K562 (cell line): ENCODE measurements at regions not wholly inside any gene's neighbourhood (a gene's known extent, or its start where the extent isn't known, plus 50 kb on each side); places are given as distances from the start of the nearest gene placed in this dataset.

Experiments
- ATAC-seq: fragments of 200-7000 bp; cut with Tn5 transposase; 3 replicates; pipeline ENCODE4 v1.9.1; 2020; ENCODE audit warnings: moderate library complexity
- BruUV-seq: library from RNA; stranded (reverse); fragments of 400-500 nt; replicated peaks from 2 replicates; lab custom pipeline; 2021; lab: Mats Ljungman, UMichigan
- CTCF ChIA-PET: fragments of 300-600 bp; formaldehyde crosslinking; extraction: SDS; loops from one replicate; lab custom pipeline; 2021; ENCODE audit warnings: low intra/inter-chr PET ratio; lab: Yijun Ruan, JAX
- POLR2A ChIA-PET: fragments of 300-600, 350-650 bp; sonication (Branson Sonifier 250); formaldehyde crosslinking; extraction: SDS; loops from one replicate; lab custom pipeline; 2021; ENCODE audit warnings: antibody characterized with exemption, inconsistent platforms; lab: Yijun Ruan, JAX
- DNase-seq, 4 experiments: peaks; one replicate each; pipeline versions ENCODE4 v3.0.0 to v3.0.0-alpha.2; 2011 to 2018; ENCODE audit warnings: low spot score in 3 of 4, mixed read lengths in 3 of 4; ENCODE audit errors: extremely low read depth in 1 of 4
- FAIRE-seq: peaks from 2 replicates; lab custom pipeline; 2011; peaks lifted over from hg19 to GRCh38; lab: Jason Lieb, UNC
- H2AFZ ChIP-seq: 2 replicates; pipeline ENCODE4 v1.6.0; 2011; ENCODE audit warnings: low read depth, low read length, control low read depth, inconsistent platforms
- H3K27ac ChIP-seq: fragments of 200-600 bp; 3 replicates; pipeline ENCODE4 v1.8.0; 2011; ENCODE audit warnings: low read depth, mild to moderate bottlenecking, control low read depth, inconsistent platforms, low read length, moderate library complexity, mixed read lengths; ENCODE audit errors: extremely low read depth
- H3K27me3 ChIP-seq, 2 experiments: fragments of 300-600 bp in 1 of 2; 2 replicates in 1 of 2; 3 replicates in 1 of 2; pipeline versions ENCODE4 v1.6.0 to v1.8.0; 2011; ENCODE audit warnings: inconsistent platforms in 2 of 2, low read length in 2 of 2, mild to moderate bottlenecking in 1 of 2, mixed read lengths in 1 of 2, moderate library complexity in 1 of 2; ENCODE audit not compliant: control insufficient read depth in 2 of 2, insufficient read depth in 2 of 2
- H3K36me3 ChIP-seq: fragments of 300-600 bp; 3 replicates; pipeline ENCODE4 v1.8.0; 2011; ENCODE audit warnings: mild to moderate bottlenecking, low read length, inconsistent platforms; ENCODE audit not compliant: control insufficient read depth, insufficient read depth
- H3K4me1 ChIP-seq, 2 experiments: fragments of 200-600 bp in 1 of 2; replicated peaks in 1 of 2; 2 replicates in 1 of 2; 3 replicates in 1 of 2; pipeline versions ENCODE4 v1.5.1 to v1.8.0; 2011; ENCODE audit warnings: inconsistent platforms in 2 of 2, low read length in 2 of 2, mild to moderate bottlenecking in 1 of 2, mixed read lengths in 1 of 2, moderate library complexity in 1 of 2; ENCODE audit not compliant: control insufficient read depth in 2 of 2, insufficient read depth in 2 of 2
- H3K4me2 ChIP-seq: 2 replicates; pipeline ENCODE4 v1.6.1; 2011; ENCODE audit warnings: low read length, control low read depth, inconsistent platforms, mixed read lengths; ENCODE audit not compliant: insufficient read depth
- H3K4me3 ChIP-seq: fragments of 200-600 bp; sonication (generic), shearing (Covaris generic); 2 replicates; pipeline ENCODE4 v1.5.1; 2016; ENCODE audit warnings: control low read depth, inconsistent platforms
- H3K79me2 ChIP-seq: fragments of 200-600 bp; 3 replicates; pipeline ENCODE4 v1.8.0; 2011; ENCODE audit warnings: low read length, inconsistent platforms; ENCODE audit not compliant: control insufficient read depth, insufficient read depth
- H3K9ac ChIP-seq, 2 experiments: 2 replicates each; pipeline versions ENCODE4 v1.6.0 to v1.6.1; 2011; ENCODE audit warnings: low read depth in 2 of 2, low read length in 2 of 2, control low read depth in 1 of 2, inconsistent platforms in 1 of 2, mild to moderate bottlenecking in 1 of 2, mixed read lengths in 1 of 2; ENCODE audit not compliant: insufficient read depth in 1 of 2
- H3K9me1 ChIP-seq: one replicate; pipeline ENCODE4 v1.6.0; 2011; ENCODE audit warnings: inconsistent platforms, mild to moderate bottlenecking, low read length, moderate library complexity; ENCODE audit not compliant: control insufficient read depth, insufficient read depth
- H3K9me3 ChIP-seq: replicated peaks from 2 replicates; pipeline ENCODE4 v1.5.1; 2011; ENCODE audit warnings: low read depth, low read length, inconsistent platforms; ENCODE audit not compliant: control insufficient read depth, insufficient read depth
- H4K20me1 ChIP-seq: replicated peaks from 2 replicates; pipeline ENCODE4 v1.6.1; 2011; ENCODE audit warnings: low read length, inconsistent platforms, mixed read lengths; ENCODE audit not compliant: control insufficient read depth, insufficient read depth
- CCNT2 ChIP-seq: IDR thresholded peaks from 2 replicates; pipeline ENCODE4 v1.6.1; 2011; ENCODE audit warnings: borderline replicate concordance, low read depth, mild to moderate bottlenecking, moderate library complexity, mixed read lengths, low read length; ENCODE audit not compliant: insufficient read length; ENCODE audit errors: extremely low read depth
- FOXM1 ChIP-seq, 2 experiments: fragments of 450-650 bp in 1 of 2; sonication (generic) in 1 of 2; formaldehyde crosslinking in 1 of 2; IDR thresholded peaks; 2 replicates each; pipeline versions ENCODE4 v1.6.1 to v1.9.0; 2017 to 2022; ENCODE audit warnings: low read depth in 2 of 2, mild to moderate bottlenecking in 2 of 2, missing genetic modification reagents in 1 of 2, moderate library complexity in 1 of 2
- MTF1 ChIP-seq: fragments of 250-450 bp; sonication (Bioruptor Pico); IDR thresholded peaks from 2 replicates; pipeline ENCODE4 v1.9.0; 2021; ENCODE audit warnings: moderate library complexity, mild to moderate bottlenecking, inconsistent platforms, borderline replicate concordance
- MYNN ChIP-seq, 2 experiments: sonication (generic); formaldehyde crosslinking in 1 of 2; IDR thresholded peaks; 2 replicates each; pipeline versions ENCODE4 v1.5.0 to v1.6.1; 2016 to 2020; ENCODE audit warnings: antibody characterized with exemption in 1 of 2, missing genetic modification reagents in 1 of 2
- WGBS: fragments of 100-300 bp; shearing (Covaris generic); methylation state at CpG from one replicate; pipeline ENCODE4 v1.1.6; 2016; ENCODE audit warnings: low coverage, mixed read lengths; ENCODE audit not compliant: insufficient coverage; ENCODE audit errors: missing lambda C conversion rate; 5-methylcytosine and 5-hydroxymethylcytosine counted together
- in situ Hi-C: fragments of 300-500 bp; cut with MboI; formaldehyde crosslinking; loops from 4 replicates; pipeline ENCODE4 v1.15.0; 2018; ENCODE audit warnings: inconsistent platforms, mixed read lengths
- intact Hi-C: fragments of 100-400 bp; cut with micrococcal nuclease; formaldehyde crosslinking; loops from 2 replicates; pipeline ENCODE4 v1.14.2; 2022
- TF ChIP-seq, protein P1 (sequence below): sonication (generic); formaldehyde crosslinking; IDR thresholded peaks from 2 replicates; pipeline ENCODE4 v1.8.1; 2023; ENCODE audit warnings: missing genetic modification reagents, mild to moderate bottlenecking, borderline replicate concordance
- TF ChIP-seq, protein P2 (sequence below): fragments of 250-450 bp; sonication (Bioruptor Pico); IDR thresholded peaks from 2 replicates; pipeline ENCODE4 v1.9.0; 2021; ENCODE audit warnings: mild to moderate bottlenecking

DNA sequence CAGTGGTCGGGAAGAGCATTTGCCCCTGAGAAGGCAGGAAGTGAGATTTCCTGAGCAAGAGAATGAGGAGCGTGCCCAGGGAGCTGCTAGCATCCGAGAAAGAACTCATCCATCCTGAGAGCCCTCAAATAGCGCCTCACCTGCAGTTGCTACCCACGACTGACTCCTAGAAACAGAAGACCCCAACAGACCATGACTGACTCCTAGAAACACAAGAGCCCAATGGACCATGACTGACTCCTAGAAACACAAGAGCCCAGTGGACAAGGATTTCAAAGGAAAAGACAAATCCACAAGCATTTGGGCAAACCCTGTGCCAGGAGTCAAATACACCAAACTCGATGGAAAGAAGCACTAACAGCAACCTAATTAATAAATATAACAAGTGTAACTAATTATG, 575.2 kb upstream of the FRG1 start (continued):
- TF ChIP-seq, protein P1, sequence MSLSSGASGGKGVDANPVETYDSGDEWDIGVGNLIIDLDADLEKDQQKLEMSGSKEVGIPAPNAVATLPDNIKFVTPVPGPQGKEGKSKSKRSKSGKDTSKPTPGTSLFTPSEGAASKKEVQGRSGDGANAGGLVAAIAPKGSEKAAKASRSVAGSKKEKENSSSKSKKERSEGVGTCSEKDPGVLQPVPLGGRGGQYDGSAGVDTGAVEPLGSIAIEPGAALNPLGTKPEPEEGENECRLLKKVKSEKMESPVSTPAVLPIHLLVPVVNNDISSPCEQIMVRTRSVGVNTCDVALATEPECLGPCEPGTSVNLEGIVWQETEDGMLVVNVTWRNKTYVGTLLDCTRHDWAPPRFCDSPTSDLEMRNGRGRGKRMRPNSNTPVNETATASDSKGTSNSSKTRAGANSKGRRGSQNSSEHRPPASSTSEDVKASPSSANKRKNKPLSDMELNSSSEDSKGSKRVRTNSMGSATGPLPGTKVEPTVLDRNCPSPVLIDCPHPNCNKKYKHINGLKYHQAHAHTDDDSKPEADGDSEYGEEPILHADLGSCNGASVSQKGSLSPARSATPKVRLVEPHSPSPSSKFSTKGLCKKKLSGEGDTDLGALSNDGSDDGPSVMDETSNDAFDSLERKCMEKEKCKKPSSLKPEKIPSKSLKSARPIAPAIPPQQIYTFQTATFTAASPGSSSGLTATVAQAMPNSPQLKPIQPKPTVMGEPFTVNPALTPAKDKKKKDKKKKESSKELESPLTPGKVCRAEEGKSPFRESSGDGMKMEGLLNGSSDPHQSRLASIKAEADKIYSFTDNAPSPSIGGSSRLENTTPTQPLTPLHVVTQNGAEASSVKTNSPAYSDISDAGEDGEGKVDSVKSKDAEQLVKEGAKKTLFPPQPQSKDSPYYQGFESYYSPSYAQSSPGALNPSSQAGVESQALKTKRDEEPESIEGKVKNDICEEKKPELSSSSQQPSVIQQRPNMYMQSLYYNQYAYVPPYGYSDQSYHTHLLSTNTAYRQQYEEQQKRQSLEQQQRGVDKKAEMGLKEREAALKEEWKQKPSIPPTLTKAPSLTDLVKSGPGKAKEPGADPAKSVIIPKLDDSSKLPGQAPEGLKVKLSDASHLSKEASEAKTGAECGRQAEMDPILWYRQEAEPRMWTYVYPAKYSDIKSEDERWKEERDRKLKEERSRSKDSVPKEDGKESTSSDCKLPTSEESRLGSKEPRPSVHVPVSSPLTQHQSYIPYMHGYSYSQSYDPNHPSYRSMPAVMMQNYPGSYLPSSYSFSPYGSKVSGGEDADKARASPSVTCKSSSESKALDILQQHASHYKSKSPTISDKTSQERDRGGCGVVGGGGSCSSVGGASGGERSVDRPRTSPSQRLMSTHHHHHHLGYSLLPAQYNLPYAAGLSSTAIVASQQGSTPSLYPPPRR, result no peak
- TF ChIP-seq MYNN (IDR thresholded peaks at IDR 0.05) (no peak), MYNN (CRISPR knock-in tag; IDR thresholded peaks at IDR 0.05) (no peak), MTF1 (no peak)

- POLR2A ChIA-PET, result no interaction called here
- Histone ChIP-seq H3K79me2 (no peaks in the 10 kb centered on the region), H3K9me3 (no peaks in the 10 kb centered on the region), H3K9ac (no peak overlapping the region), H3K36me3 (no peaks in the 10 kb centered on the region), H3K4me3 (no peak overlapping the region), H3K27ac (no peak overlapping the region), H3K4me2 (no peak overlapping the region), H3K27me3 (no peaks in the 10 kb centered on the region), H2AFZ (no peak overlapping the region), H3K4me1 (no peaks in the 10 kb centered on the region), H4K20me1 (no peaks in the 10 kb centered on the region), H3K9me1 (no peaks in the 10 kb centered on the region)
- in situ Hi-C loops (no loop called here), intact Hi-C loops (no loop called here)
- CTCF ChIA-PET, result no interaction called here
- ATAC-seq (no peak), FAIRE-seq (no peak), DNase-seq (no peak)
- no TSS peak for BruUV-seq
- WGBS, result 0% methylated on average over 3 of the region's 3 CpGs
- TF ChIP-seq FOXM1 (IDR thresholded peaks at IDR 0.05; ENCODE audit: low read depth), result no peak
- no peak for TF ChIP-seq FOXM1 (CRISPR knock-in tag; IDR thresholded peaks at IDR 0.05; ENCODE audit: low read depth)
- TF ChIP-seq, protein P2, sequence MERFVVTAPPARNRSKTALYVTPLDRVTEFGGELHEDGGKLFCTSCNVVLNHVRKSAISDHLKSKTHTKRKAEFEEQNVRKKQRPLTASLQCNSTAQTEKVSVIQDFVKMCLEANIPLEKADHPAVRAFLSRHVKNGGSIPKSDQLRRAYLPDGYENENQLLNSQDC (CRISPR knock-in tag), result no peak
- no peak for TF ChIP-seq CCNT2
Observed at GRCh38 chr4:189367832-189368231, 572.8 kb upstream of the FRG1 start.
